ENCODE measurements at regions not wholly inside any gene's neighbourhood (a gene's known extent, or its start where the extent isn't known, plus 50 kb on each side); places are given as distances from the start of the nearest gene placed in this dataset.
"Not testable (repeated sequence)": the region's sequence is repeated elsewhere in the genome, so short reads cannot be mapped to it uniquely, and the experiment has no call there.

DNA sequence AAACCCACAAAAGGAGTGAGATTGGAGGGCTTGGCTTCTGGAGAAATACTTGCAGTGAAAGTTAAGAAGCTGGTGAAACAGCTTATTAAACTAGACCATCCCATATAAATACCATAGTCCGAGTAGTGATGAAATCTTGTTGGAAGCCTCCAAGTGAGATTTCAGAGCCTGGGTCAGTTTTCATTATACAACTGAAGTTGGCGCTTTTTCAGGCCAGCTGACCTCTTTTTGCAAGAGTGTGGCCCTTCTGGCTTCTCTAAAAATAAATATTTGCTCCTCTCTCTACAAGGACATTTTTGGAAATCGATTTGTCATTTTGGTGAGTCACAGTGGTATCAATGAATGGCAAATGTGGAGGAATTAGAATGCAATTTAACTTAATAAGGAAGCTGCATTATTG lies 51.2 kb upstream of the THRB start:
- no peaks in the 10 kb centered on the region for H3K9me3 Mint-ChIP-seq
- H3K27me3 Mint-ChIP-seq (ENCODE audit: low read depth), result no peaks in the 10 kb centered on the region
- H3K4me1 Mint-ChIP-seq (ENCODE audit: low read depth), result no peaks in the 10 kb centered on the region
- no peaks in the 10 kb centered on the region for H3K36me3 Mint-ChIP-seq (ENCODE audit: low read depth)
- no peak overlapping the region for H3K4me3 Mint-ChIP-seq (ENCODE audit: low read depth)
- no peak overlapping the region for H3K27ac Mint-ChIP-seq
- intact Hi-C loops (cut with micrococcal nuclease), result no loop called here
- DNase-seq (ENCODE audit: low spot score), result no peak

DNA sequence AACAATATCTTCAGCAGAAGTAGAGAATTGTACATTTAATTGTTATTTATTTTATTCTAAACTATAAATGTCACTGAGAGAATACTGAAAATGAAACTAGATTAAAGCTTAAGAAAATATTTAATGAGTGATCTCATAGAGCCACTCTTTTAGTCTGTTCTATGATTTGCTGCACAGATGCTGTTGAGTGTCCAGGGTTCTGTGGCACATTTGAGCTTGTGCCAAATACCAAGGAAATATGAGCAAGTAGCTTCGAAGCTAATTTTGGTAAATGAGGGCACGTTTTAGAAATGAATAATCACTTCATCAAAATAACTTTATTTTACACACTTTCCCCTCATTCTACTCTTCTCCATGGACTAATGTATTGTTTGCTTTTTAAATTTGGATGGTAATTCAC lies 53.6 kb upstream of the THRB start:
- H3K27ac Mint-ChIP-seq, result no peak overlapping the region
- H3K27me3 Mint-ChIP-seq (ENCODE audit: low read depth), result no peaks in the 10 kb centered on the region
- H3K4me1 Mint-ChIP-seq (ENCODE audit: low read depth), result no peaks in the 10 kb centered on the region
- intact Hi-C loops (cut with micrococcal nuclease), result no loop called here
- no peaks in the 10 kb centered on the region for H3K9me3 Mint-ChIP-seq
- no peak overlapping the region for H3K4me3 Mint-ChIP-seq (ENCODE audit: low read depth)
- no peaks in the 10 kb centered on the region for H3K36me3 Mint-ChIP-seq (ENCODE audit: low read depth)
- DNase-seq (ENCODE audit: low spot score), result no peak

DNA sequence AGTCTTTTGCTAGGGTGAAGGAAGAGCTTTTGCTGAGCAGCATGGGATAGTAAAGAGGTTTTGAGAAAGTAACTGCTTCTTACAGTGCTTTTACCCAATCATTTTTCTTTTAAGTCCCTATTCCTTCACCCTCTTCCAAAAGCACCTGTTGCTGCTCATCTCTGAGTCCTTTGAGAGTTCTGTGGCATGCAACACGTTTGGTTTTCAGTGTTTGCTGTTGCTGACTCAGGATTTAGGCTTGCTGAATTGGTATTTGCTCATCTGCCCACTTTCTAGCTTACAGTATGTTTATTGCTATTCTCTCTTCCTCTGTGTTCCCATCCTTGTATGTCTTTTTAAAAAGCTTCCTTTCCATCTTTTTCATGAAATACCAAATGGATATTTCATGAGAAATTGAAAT lies 55.9 kb upstream of the THRB start:
- no peak overlapping the region for H3K4me3 Mint-ChIP-seq (ENCODE audit: low read depth)

DNA sequence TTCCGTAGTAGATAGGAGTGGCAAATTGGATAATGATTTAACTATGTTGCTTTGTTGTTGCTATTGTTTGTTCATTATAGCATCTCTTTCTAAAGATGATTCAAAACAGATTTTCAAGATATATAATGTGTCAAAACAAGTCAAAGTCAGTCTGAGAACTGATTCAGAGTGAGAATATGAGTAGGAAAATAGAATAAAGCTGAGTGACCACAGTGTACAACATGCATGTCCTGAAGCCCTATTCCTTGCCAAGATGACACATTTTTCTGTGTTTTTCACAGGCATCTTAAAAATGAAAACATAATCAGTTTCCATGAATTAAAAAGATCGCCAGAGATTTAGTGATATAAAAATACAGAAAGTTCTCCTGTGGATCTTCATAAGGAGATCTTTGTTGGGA lies 57.0 kb upstream of the THRB start:
- Mint-ChIP-seq H3K4me1 (ENCODE audit: low read depth) (no peaks in the 10 kb centered on the region), H3K36me3 (ENCODE audit: low read depth) (no peaks in the 10 kb centered on the region), H3K9me3 (no peaks in the 10 kb centered on the region), H3K27ac (no peak overlapping the region), H3K4me3 (ENCODE audit: low read depth) (no peak overlapping the region), H3K27me3 (ENCODE audit: low read depth) (no peaks in the 10 kb centered on the region)
- no peak for DNase-seq (ENCODE audit: low spot score)
- intact Hi-C loops (cut with micrococcal nuclease), result no loop called here

More for the DNA sequence above, 55.9 kb upstream of the THRB start:
- intact Hi-C loops (cut with micrococcal nuclease), result no loop called here
- H3K27ac Mint-ChIP-seq, result no peak overlapping the region
- DNase-seq (ENCODE audit: low spot score), result no peak
- H3K4me1 Mint-ChIP-seq (ENCODE audit: low read depth), result no peaks in the 10 kb centered on the region
- no peaks in the 10 kb centered on the region for H3K9me3 Mint-ChIP-seq
- no peaks in the 10 kb centered on the region for H3K27me3 Mint-ChIP-seq (ENCODE audit: low read depth)
- no peaks in the 10 kb centered on the region for H3K36me3 Mint-ChIP-seq (ENCODE audit: low read depth)

DNA sequence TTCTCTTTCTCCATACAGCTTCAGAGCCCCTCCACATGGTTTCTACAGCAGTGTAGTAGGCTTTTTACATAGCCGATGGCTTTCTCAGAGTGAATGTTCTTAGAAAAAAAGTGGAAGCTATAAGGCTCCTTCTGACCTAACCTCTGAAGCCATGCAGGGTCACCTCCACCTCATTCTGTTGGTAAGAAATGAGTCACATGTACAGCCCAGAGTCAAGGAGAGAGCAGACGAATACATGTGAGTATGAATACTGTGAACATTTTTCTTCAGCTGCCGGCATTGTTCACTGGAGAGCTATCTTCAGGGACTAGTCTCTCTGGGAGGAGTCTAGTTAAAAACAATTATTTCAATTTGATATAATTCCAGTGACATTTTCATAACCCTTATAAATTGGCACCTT lies 68.2 kb upstream of the THRB start:
- H3K4me3 Mint-ChIP-seq (ENCODE audit: low read depth), result no peak overlapping the region
- no peak for DNase-seq (ENCODE audit: low spot score)

DNA sequence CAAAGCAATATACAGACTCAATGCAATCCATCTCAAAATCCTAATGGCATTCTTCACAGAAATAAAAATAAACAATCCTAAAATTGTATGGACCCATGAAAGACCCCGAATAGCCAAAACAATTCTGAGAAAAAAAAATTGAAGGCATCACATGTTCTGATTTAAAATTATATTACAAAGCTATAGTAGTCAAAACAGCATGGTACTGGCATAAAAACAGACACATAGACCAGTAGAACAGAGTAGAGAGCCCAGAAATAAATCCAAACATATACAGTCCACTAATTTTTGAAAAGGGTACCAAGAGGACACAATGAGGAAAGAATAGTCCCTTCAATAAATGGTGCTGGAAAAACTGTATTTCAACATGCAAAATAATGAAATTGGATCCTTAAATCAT lies 70.4 kb upstream of the THRB start:
- no peaks in the 10 kb centered on the region for H3K27me3 Mint-ChIP-seq (ENCODE audit: low read depth)
- no peaks in the 10 kb centered on the region for H3K4me1 Mint-ChIP-seq (ENCODE audit: low read depth)
- no peak overlapping the region for H3K27ac Mint-ChIP-seq
- no peak overlapping the region for H3K4me3 Mint-ChIP-seq (ENCODE audit: low read depth)
- no peak for DNase-seq (ENCODE audit: low spot score)
- no peaks in the 10 kb centered on the region for H3K36me3 Mint-ChIP-seq (ENCODE audit: low read depth)
- peaks cover 28% of the 10 kb centered on the region for H3K9me3 Mint-ChIP-seq
- intact Hi-C loops (cut with micrococcal nuclease), result no loop called here

More for the DNA sequence above, 68.2 kb upstream of the THRB start:
- no peak overlapping the region for H3K27ac Mint-ChIP-seq
- no peaks in the 10 kb centered on the region for H3K4me1 Mint-ChIP-seq (ENCODE audit: low read depth)
- no peaks in the 10 kb centered on the region for H3K27me3 Mint-ChIP-seq (ENCODE audit: low read depth)
- H3K36me3 Mint-ChIP-seq (ENCODE audit: low read depth), result no peaks in the 10 kb centered on the region
- H3K9me3 Mint-ChIP-seq, result peaks cover 18% of the 10 kb centered on the region
- intact Hi-C loops (cut with micrococcal nuclease), result no loop called here

DNA sequence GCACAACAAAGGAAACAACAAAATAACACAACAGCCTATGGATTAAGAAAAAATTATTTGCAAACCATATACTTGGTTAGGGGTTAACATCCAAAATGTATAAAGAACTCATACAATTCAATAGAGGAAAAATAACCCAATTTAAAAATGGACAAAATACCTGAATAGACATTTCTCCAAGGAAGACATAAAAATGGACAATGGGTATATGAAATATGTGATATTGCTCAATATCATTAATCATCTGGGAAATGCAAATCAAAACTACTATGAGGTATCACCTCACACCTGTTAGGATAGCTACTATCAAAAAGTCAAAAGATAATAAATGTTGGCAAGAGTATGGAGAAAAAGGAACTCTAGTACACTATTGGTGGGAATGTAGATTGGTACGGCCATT lies 71.0 kb upstream of the THRB start:
- no peak overlapping the region for H3K4me3 Mint-ChIP-seq (ENCODE audit: low read depth)
- H3K9me3 Mint-ChIP-seq, result peaks cover 28% of the 10 kb centered on the region
- H3K27ac Mint-ChIP-seq, result no peak overlapping the region
- no peak for DNase-seq (ENCODE audit: low spot score)
- no peaks in the 10 kb centered on the region for H3K27me3 Mint-ChIP-seq (ENCODE audit: low read depth)
- H3K36me3 Mint-ChIP-seq (ENCODE audit: low read depth), result no peaks in the 10 kb centered on the region
- no peaks in the 10 kb centered on the region for H3K4me1 Mint-ChIP-seq (ENCODE audit: low read depth)
- intact Hi-C loops (cut with micrococcal nuclease), result no loop called here

DNA sequence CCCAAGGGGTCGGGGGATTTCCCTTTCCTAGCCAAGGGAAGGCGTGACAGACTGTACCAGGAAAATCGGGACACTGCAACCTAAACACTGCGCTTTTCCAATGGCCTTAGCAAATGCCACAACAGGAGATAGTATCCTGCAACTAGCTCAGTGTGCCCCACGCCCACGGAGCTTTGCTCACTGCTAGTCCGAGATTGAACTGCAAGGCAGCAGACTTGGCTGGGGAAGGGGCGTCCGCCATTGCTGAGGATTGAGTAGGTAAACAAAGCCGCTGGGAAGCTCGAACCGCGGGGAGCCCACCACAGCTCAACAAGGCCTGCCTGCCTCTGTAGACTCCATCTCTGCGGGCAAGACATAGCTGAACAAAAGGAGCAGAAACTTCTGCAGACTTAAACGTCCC lies 72.3 kb upstream of the THRB start:
- no peak for DNase-seq (ENCODE audit: low spot score)
- Mint-ChIP-seq H3K4me1 (ENCODE audit: low read depth) (no peaks in the 10 kb centered on the region), H3K9me3 (peaks cover 37% of the 10 kb centered on the region), H3K36me3 (ENCODE audit: low read depth) (no peaks in the 10 kb centered on the region), H3K4me3 (ENCODE audit: low read depth) (no peak overlapping the region), H3K27ac (no peak overlapping the region), H3K27me3 (ENCODE audit: low read depth) (no peaks in the 10 kb centered on the region)
- intact Hi-C loops (cut with micrococcal nuclease), result no loop called here

DNA sequence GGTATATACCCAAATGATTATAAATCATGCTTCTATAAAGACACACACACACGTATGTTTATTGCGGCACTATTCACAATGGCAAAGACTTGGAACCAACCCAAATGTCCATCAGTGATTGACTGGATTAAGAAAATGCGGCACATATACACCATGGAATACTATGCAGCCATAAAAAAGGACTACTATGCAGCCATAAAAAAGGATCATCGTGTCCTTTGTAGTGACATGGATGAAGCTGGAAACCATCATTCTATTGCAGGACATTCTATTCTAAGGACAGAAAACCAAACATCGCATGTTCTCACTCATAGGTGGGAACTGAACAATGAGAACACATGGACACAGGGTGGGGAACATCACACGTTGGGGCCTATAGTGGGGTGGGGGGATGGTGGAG lies 77.8 kb upstream of the THRB start:
- H3K4me1 Mint-ChIP-seq (ENCODE audit: low read depth); H3K36me3 Mint-ChIP-seq (ENCODE audit: low read depth); H3K4me3 Mint-ChIP-seq (ENCODE audit: low read depth); DNase-seq (ENCODE audit: low spot score); H3K27me3 Mint-ChIP-seq (ENCODE audit: low read depth); H3K27ac Mint-ChIP-seq; intact Hi-C loops (cut with micrococcal nuclease): not testable (repeated sequence)
- H3K9me3 Mint-ChIP-seq, result peaks cover 29% of the 10 kb centered on the region

DNA sequence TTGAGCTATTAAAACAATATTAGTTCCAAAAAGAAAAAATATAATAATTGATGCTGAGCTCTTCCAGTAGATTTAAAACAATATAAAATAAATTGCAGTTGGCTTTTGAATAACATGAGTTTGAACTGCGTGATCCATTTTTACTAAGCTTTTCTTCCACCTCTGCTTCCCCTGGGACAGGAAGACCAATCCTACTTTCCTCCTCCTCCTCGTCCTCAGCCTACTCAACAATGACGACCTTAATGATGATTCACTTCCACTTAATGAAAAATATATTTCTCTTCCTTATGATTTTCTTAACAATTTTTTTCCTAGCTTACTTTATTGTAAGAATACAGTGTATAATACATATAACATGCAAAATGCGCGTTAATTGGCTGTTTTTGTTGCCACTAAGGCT lies 78.9 kb upstream of the THRB start:
- Mint-ChIP-seq H3K27ac (no peak overlapping the region), H3K4me1 (ENCODE audit: low read depth) (no peaks in the 10 kb centered on the region), H3K9me3 (peaks cover 22% of the 10 kb centered on the region), H3K36me3 (ENCODE audit: low read depth) (no peaks in the 10 kb centered on the region), H3K4me3 (ENCODE audit: low read depth) (no peak overlapping the region), H3K27me3 (ENCODE audit: low read depth) (no peaks in the 10 kb centered on the region)
- no peak for DNase-seq (ENCODE audit: low spot score)
- intact Hi-C loops (cut with micrococcal nuclease), result no loop called here

DNA sequence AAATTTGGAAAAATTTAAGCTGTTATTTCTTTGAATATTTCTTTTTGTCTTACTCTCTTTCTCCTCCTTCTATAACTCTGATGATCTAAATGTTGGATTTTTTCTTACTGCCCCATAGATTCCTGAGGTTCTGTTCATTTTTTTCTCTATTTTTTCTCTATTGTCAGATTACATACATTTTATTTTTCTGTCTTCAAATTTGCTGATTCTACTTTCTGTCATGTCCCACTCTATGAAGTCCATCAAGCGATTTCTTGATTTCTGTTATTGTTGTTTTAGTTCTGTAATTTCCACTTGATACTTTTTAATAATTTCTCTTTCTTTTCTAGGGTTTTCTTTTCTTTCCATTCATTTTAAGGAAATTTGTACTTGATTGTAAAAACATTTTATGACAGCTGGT lies 83.7 kb upstream of the THRB start:
- no peak overlapping the region for H3K27ac Mint-ChIP-seq
- H3K9me3 Mint-ChIP-seq, result peaks cover 4% of the 10 kb centered on the region
- H3K27me3 Mint-ChIP-seq (ENCODE audit: low read depth), result no peaks in the 10 kb centered on the region
- intact Hi-C loops (cut with micrococcal nuclease), result no loop called here
- H3K36me3 Mint-ChIP-seq (ENCODE audit: low read depth), result no peaks in the 10 kb centered on the region
- H3K4me3 Mint-ChIP-seq (ENCODE audit: low read depth), result no peak overlapping the region
- no peaks in the 10 kb centered on the region for H3K4me1 Mint-ChIP-seq (ENCODE audit: low read depth)
- DNase-seq (ENCODE audit: low spot score), result no peak

DNA sequence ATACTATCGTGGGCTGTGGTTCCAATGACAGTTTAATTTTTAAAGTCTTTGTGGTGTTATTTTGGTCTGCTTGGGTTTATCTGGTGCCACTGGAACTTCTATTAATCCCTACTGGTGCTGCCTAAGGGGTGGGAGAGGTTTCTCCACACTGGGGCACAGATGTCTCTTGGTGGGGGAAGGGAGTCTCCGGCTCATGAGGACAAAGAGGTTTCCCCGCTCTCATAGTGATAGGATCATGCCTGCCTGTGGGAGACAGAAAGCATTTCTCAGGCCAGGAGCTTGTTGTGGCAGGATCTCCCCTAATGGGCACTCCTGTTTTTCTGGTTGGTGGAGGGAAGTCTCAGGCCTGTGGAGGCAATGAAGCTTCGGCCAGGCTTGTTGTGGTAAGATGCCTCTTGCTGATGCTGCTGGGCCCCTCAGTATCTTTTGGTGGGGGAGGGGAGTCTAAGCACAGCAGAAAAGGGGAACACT lies 84.3 kb upstream of the THRB start:
- no peaks in the 10 kb centered on the region for H3K27me3 Mint-ChIP-seq (ENCODE audit: low read depth)
- no peaks in the 10 kb centered on the region for H3K4me1 Mint-ChIP-seq (ENCODE audit: low read depth)
- no peaks in the 10 kb centered on the region for H3K9me3 Mint-ChIP-seq
- no peak for DNase-seq (ENCODE audit: low spot score)
- H3K36me3 Mint-ChIP-seq (ENCODE audit: low read depth), result no peaks in the 10 kb centered on the region
- no peak overlapping the region for H3K27ac Mint-ChIP-seq
- H3K4me3 Mint-ChIP-seq (ENCODE audit: low read depth), result no peak overlapping the region
- intact Hi-C loops (cut with micrococcal nuclease), result no loop called here

DNA sequence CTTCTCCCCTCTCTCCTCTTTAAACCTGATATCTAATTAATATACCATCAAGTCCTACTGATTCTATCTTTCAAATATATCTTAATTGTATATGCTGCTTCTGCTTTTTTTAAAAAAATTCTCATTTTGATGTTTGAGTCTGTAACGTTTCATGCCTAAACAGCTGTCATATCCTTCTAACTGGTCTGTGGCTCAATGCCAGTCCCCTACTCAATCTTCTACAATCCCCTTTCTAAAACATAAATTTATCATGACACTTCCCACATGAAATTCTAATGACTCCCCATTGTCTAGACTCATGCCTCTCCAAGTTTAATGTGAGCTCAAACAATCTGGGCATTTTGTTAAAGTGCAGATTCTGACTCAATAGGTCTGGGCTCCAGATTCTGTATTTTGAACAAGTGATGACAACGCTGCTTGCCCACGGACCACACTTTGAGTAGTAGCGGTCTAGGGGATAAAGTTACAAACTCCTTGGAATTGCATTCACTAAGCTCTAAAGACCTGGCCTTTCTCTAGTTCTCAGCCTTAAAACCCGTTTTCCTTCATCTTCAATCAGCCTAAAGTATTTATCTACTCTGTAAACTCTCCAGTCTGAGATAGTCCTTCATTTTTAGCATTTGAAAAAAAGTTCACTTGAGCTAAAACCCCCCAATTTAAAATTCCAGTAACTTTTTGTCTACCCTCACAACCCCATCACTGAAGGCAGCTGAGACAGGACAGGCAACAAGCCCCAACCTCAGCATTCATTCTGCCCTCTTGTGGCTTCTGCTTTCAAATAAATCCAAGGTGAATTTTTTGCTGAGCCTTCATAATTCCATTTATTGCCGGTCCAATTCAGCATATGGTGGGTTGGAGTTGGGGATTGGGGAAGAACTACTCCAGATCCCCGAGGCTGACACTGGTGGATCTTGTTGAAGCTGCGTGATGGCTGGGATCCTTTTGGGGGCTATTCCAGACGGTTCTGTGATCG lies 88.1 kb upstream of the THRB start:
- Mint-ChIP-seq H3K4me1 (ENCODE audit: low read depth) (no peaks in the 10 kb centered on the region), H3K4me3 (ENCODE audit: low read depth) (no peak overlapping the region), H3K36me3 (ENCODE audit: low read depth) (no peaks in the 10 kb centered on the region), H3K27ac (no peak overlapping the region), H3K9me3 (no peaks in the 10 kb centered on the region), H3K27me3 (ENCODE audit: low read depth) (no peaks in the 10 kb centered on the region)
- intact Hi-C loops (cut with micrococcal nuclease), result no loop called here
- no peak for DNase-seq (ENCODE audit: low spot score)

Measured in activated T-helper 2 cell treated with anti-CD3 and anti-CD28 coated beads, Interferon-gamma antibody, Interleukin-2, Interleukin-4, amounts not matched to agents 10 μg/mL and 5 μg/mL and 100 μg/mL, durations not matched to agents 14 hours and 24 hours and 36 hours (primary cell).